ENCODE measurements at regions not wholly inside any gene's neighbourhood (a gene's known extent, or its start where the extent isn't known, plus 50 kb on each side); places are given as distances from the start of the nearest gene placed in this dataset.

- TF ChIP-seq CTCF (IDR thresholded peaks at IDR 0.05; ENCODE audit: low read depth, low read length, poor library complexity, severe bottlenecking) (no peak), EZH2phosphoT487 (IDR thresholded peaks at IDR 0.05; ENCODE audit: borderline replicate concordance, low read length) (no peak)
These were observed 200.8 kb upstream of the IL12A start for GRCh38 chr3:159787794-159788205.

All from DOHH2 (cell line).